SK-N-SH treated with all-trans-retinoic acid at 6 μM for 48 hours (cell line): ENCODE measurements at regions not wholly inside any gene's neighbourhood (a gene's known extent, or its start where the extent isn't known, plus 50 kb on each side); places are given as distances from the start of the nearest gene placed in this dataset.

Experiments used
- ATAC-seq: fragments of 200-7000 bp; cut with Tn5 transposase; 3 replicates; pipeline ENCODE4 v1.9.1; 2020; ENCODE audit warnings: mild to moderate bottlenecking, moderate library complexity
- ARNTL ChIP-seq: fragments of 450-650 bp; formaldehyde crosslinking; IDR thresholded peaks from 2 replicates; pipeline ENCODE4 v1.5.0; 2020; ENCODE audit warnings: low read depth, mild to moderate bottlenecking, moderate library complexity, borderline replicate concordance
- BACH2 ChIP-seq: fragments of 250-450 bp; sonication (Bioruptor Pico); IDR thresholded peaks from 2 replicates; pipeline ENCODE4 v1.9.0; 2021; ENCODE audit warnings: mild to moderate bottlenecking, borderline replicate concordance
- CSDC2 ChIP-seq: fragments of 250-450 bp; sonication (Bioruptor Pico); IDR thresholded peaks from 2 replicates; pipeline ENCODE4 v1.5.0; 2020; ENCODE audit warnings: mild to moderate bottlenecking, moderate library complexity
- ESRRG ChIP-seq: fragments of 250-450 bp; sonication (Bioruptor Pico); IDR thresholded peaks from 2 replicates; pipeline ENCODE4 v1.6.1; 2021; ENCODE audit warnings: mild to moderate bottlenecking
- GLIS3 ChIP-seq: fragments of 250-450 bp; sonication (Bioruptor Pico); IDR thresholded peaks from 2 replicates; pipeline ENCODE4 v1.5.0; 2020; ENCODE audit warnings: mild to moderate bottlenecking, moderate library complexity
- ISL1 ChIP-seq: fragments of 250-450 bp; sonication (Bioruptor Pico); IDR thresholded peaks from 2 replicates; pipeline ENCODE4 v2.1.2; 2022; ENCODE audit warnings: mild to moderate bottlenecking, moderate library complexity
- OSR1 ChIP-seq: fragments of 250-450 bp; sonication (Bioruptor Pico); IDR thresholded peaks from 2 replicates; pipeline ENCODE4 v1.8.0; 2022; ENCODE audit warnings: moderate library complexity, mild to moderate bottlenecking, inconsistent platforms
- PATZ1 ChIP-seq: fragments of 250-450 bp; sonication (Bioruptor Pico); IDR thresholded peaks from 2 replicates; pipeline ENCODE4 v1.8.0; 2020; ENCODE audit warnings: mild to moderate bottlenecking, moderate library complexity, borderline replicate concordance
- PPARA ChIP-seq: fragments of 250-450 bp; sonication (Bioruptor Pico); IDR thresholded peaks from 2 replicates; pipeline ENCODE4 v1.5.0; 2020; ENCODE audit warnings: mild to moderate bottlenecking, borderline replicate concordance
- RARB ChIP-seq: fragments of 250-450 bp; sonication (Bioruptor Pico); IDR thresholded peaks from 2 replicates; pipeline ENCODE4 v1.8.0; 2021; ENCODE audit warnings: mild to moderate bottlenecking, moderate library complexity
- SNAI2 ChIP-seq: fragments of 250-450 bp; sonication (Bioruptor Pico); IDR thresholded peaks from 2 replicates; pipeline ENCODE4 v1.5.0; 2020; ENCODE audit warnings: mild to moderate bottlenecking, moderate library complexity
- TOX ChIP-seq: fragments of 250-450 bp; sonication (Bioruptor Pico); IDR thresholded peaks from 2 replicates; pipeline ENCODE4 v1.8.0; 2021; ENCODE audit warnings: mild to moderate bottlenecking, moderate library complexity, borderline replicate concordance
- TSHZ2 ChIP-seq: fragments of 250-450 bp; sonication (Bioruptor Pico); IDR thresholded peaks from 2 replicates; pipeline ENCODE4 v1.5.0; 2020; ENCODE audit warnings: mild to moderate bottlenecking, moderate library complexity
- ZC3H10 ChIP-seq: fragments of 250-450 bp; sonication (Bioruptor Pico); IDR thresholded peaks from 2 replicates; pipeline ENCODE4 v1.5.1; 2021; ENCODE audit warnings: mild to moderate bottlenecking, moderate library complexity
- ZFP3 ChIP-seq: fragments of 250-450 bp; sonication (Bioruptor Pico); IDR thresholded peaks from 2 replicates; pipeline ENCODE4 v1.5.0; 2020; ENCODE audit warnings: mild to moderate bottlenecking, moderate library complexity
- ZFP30 ChIP-seq: fragments of 450-650 bp; formaldehyde crosslinking; IDR thresholded peaks from 2 replicates; pipeline ENCODE4 v1.5.0; 2022; ENCODE audit warnings: mild to moderate bottlenecking, moderate library complexity
- ZNF565 ChIP-seq: fragments of 450-650 bp; formaldehyde crosslinking; conservative IDR thresholded peaks from 2 replicates; pipeline ENCODE4 v1.5.0; 2020; ENCODE audit warnings: low read depth, mild to moderate bottlenecking, moderate library complexity
- ZNF70 ChIP-seq: fragments of 450-650 bp; formaldehyde crosslinking; IDR thresholded peaks from 2 replicates; pipeline ENCODE4 v1.5.0; 2020; ENCODE audit warnings: mild to moderate bottlenecking, moderate library complexity
- TF ChIP-seq, protein P1 (sequence below): fragments of 250-450 bp; sonication (Bioruptor Pico); IDR thresholded peaks from 2 replicates; pipeline ENCODE4 v1.5.1; 2021; ENCODE audit warnings: mild to moderate bottlenecking, moderate library complexity
- TF ChIP-seq, protein P2 (sequence below): fragments of 250-450 bp; sonication (Bioruptor Pico); IDR thresholded peaks from 2 replicates; pipeline ENCODE4 v1.5.1; 2020; ENCODE audit warnings: low read depth, mild to moderate bottlenecking, moderate library complexity
- TF ChIP-seq, protein P3 (sequence below): fragments of 250-450 bp; sonication (Bioruptor Pico); IDR thresholded peaks from 2 replicates; pipeline ENCODE4 v1.8.0; 2021; ENCODE audit warnings: low read depth, mild to moderate bottlenecking, moderate library complexity, borderline replicate concordance

GRCh38 chr7:124429923-124430322, 335.7 kb downstream of the GPR37 start:
- no peak for ATAC-seq
- TF ChIP-seq, protein P1, sequence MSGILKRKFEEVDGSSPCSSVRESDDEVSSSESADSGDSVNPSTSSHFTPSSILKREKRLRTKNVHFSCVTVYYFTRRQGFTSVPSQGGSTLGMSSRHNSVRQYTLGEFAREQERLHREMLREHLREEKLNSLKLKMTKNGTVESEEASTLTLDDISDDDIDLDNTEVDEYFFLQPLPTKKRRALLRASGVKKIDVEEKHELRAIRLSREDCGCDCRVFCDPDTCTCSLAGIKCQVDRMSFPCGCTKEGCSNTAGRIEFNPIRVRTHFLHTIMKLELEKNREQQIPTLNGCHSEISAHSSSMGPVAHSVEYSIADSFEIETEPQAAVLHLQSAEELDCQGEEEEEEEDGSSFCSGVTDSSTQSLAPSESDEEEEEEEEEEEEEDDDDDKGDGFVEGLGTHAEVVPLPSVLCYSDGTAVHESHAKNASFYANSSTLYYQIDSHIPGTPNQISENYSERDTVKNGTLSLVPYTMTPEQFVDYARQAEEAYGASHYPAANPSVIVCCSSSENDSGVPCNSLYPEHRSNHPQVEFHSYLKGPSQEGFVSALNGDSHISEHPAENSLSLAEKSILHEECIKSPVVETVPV: no peak
- no peak for TF ChIP-seq ZC3H10
- no peak for TF ChIP-seq ZNF70 (CRISPR knock-in tag)
- no peak for TF ChIP-seq PATZ1
- no peak for TF ChIP-seq CSDC2 (CRISPR knock-in tag)
- no peak for TF ChIP-seq ISL1 (CRISPR knock-in tag)
- TF ChIP-seq ZNF565 (CRISPR knock-in tag): no peak
- TF ChIP-seq TOX (CRISPR knock-in tag): no peak
- TF ChIP-seq, protein P2, sequence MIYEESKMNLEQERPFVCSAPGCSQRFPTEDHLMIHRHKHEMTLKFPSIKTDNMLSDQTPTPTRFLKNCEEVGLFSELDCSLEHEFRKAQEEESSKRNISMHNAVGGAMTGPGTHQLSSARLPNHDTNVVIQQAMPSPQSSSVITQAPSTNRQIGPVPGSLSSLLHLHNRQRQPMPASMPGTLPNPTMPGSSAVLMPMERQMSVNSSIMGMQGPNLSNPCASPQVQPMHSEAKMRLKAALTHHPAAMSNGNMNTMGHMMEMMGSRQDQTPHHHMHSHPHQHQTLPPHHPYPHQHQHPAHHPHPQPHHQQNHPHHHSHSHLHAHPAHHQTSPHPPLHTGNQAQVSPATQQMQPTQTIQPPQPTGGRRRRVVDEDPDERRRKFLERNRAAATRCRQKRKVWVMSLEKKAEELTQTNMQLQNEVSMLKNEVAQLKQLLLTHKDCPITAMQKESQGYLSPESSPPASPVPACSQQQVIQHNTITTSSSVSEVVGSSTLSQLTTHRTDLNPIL (CRISPR knock-in tag): no peak
- TF ChIP-seq GLIS3 (CRISPR knock-in tag): no peak
- TF ChIP-seq OSR1: no peak
- TF ChIP-seq, all 23 proteins: peak for 0

- ATAC-seq: no peak
- no peak for TF ChIP-seq BACH2 (CRISPR knock-in tag)
- no peak for TF ChIP-seq ZFP30 (CRISPR knock-in tag)
- TF ChIP-seq ZC3H10: no peak
- TF ChIP-seq OSR1: no peak
- no peak for TF ChIP-seq TSHZ2
- TF ChIP-seq, all 23 proteins: peak for 0
Observed at GRCh38 chr7:124428781-124429180, 336.8 kb downstream of the GPR37 start.

DNA sequence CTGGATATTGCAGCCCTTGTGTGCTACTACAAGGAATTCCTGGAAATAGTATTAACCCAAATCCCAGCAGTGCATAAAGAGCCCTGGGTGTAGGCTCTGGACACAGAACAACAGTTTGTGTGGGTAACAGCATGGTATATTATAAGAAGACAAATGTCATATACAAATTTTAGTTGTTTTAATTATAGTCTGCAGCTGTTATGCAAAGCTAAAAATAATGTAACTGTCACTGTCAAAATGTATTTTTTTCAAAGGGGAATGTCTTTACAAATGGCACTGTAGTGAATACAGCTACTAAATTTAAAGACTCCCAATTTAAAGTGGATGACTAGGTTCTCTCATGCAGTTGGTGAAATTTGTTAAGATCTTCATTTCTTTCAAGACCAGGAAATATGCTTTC, 339.0 kb downstream of the GPR37 start:
- ATAC-seq: no peak

More for the DNA sequence above, 339.0 kb downstream of the GPR37 start:
- TF ChIP-seq GLIS3 (CRISPR knock-in tag) (no peak), ZFP3 (no peak), OSR1 (no peak), TSHZ2 (no peak), SNAI2 (CRISPR knock-in tag) (no peak), TOX (CRISPR knock-in tag) (no peak), ARNTL (CRISPR knock-in tag) (no peak), RARB (CRISPR knock-in tag) (no peak), PPARA (CRISPR knock-in tag) (no peak), PATZ1 (no peak), ZNF70 (CRISPR knock-in tag) (no peak), ZFP30 (CRISPR knock-in tag) (no peak), ESRRG (CRISPR knock-in tag) (no peak), CSDC2 (CRISPR knock-in tag) (no peak)
- TF ChIP-seq, protein P3, sequence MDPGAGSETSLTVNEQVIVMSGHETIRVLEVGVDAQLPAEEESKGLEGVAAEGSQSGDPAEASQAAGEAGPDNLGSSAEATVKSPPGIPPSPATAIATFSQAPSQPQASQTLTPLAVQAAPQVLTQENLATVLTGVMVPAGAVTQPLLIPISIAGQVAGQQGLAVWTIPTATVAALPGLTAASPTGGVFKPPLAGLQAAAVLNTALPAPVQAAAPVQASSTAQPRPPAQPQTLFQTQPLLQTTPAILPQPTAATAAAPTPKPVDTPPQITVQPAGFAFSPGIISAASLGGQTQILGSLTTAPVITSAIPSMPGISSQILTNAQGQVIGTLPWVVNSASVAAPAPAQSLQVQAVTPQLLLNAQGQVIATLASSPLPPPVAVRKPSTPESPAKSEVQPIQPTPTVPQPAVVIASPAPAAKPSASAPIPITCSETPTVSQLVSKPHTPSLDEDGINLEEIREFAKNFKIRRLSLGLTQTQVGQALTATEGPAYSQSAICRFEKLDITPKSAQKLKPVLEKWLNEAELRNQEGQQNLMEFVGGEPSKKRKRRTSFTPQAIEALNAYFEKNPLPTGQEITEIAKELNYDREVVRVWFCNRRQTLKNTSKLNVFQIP: no peak
- TF ChIP-seq, protein P1: no peak
